GM12872 (cell line): ENCODE measurements at regions not wholly inside any gene's neighbourhood (a gene's known extent, or its start where the extent isn't known, plus 50 kb on each side); places are given as distances from the start of the nearest gene placed in this dataset.

Source experiments
- CTCF ChIP-seq: IDR thresholded peaks from 3 replicates; pipeline ENCODE4 v1.5.1; 2011; ENCODE audit warnings: low read depth, mild to moderate bottlenecking, low read length, moderate library complexity; ENCODE audit not compliant: insufficient read depth

- no peak for TF ChIP-seq CTCF
Observed at GRCh38 chr12:104906695-104907094, 51.4 kb downstream of the SLC41A2 start.

GRCh38 chr12:104903648-104904423 lies 54.3 kb downstream of the SLC41A2 start:
- TF ChIP-seq CTCF, result no peak

- TF ChIP-seq CTCF, result no peak
Observed at GRCh38 chr12:104902125-104902524, 56.0 kb downstream of the SLC41A2 start.

GRCh38 chr12:104896710-104897109 lies 61.4 kb downstream of the SLC41A2 start:
- TF ChIP-seq CTCF, result no peak

GRCh38 chr12:104896146-104896545 lies 61.9 kb downstream of the SLC41A2 start:
- TF ChIP-seq CTCF, result no peak

- TF ChIP-seq CTCF, result no peak
Observed at GRCh38 chr12:104895415-104895814, 62.7 kb downstream of the SLC41A2 start.

- TF ChIP-seq CTCF, result no peak
Observed at GRCh38 chr12:104890476-104891096, 67.5 kb downstream of the SLC41A2 start.
